ENCODE measurements at regions not wholly inside any gene's neighbourhood (a gene's known extent, or its start where the extent isn't known, plus 50 kb on each side); places are given as distances from the start of the nearest gene placed in this dataset.

GRCh38 chr4:60562334-60562733, 637.8 kb upstream of the ADGRL3 start:
- FAIRE-seq (no peak), ATAC-seq (peak; percentile 36; the same call in 1 of the 3 replicates), DNase-seq (ENCODE audit: low read depth, low spot score) (no peak)
- ChIA-PET SMC1A (ENCODE audit: uncharacterized antibody, unreplicated experiment) (no interaction called here), POLR2A (no interaction called here), RAD21 (ENCODE audit: unreplicated experiment) (no interaction called here), CTCF (no interaction called here)
- Histone ChIP-seq H3K27me3 (replicated peaks in 1 of 2; ENCODE audit: control insufficient read depth in 2 of 2, insufficient read depth in 2 of 2, low read length in 1 of 2) (no peaks in the 10 kb centered on the region), H3K4me2 (ENCODE audit: control insufficient read depth, insufficient read depth) (no peak overlapping the region), H3K27ac (ENCODE audit: control insufficient read depth, insufficient read depth) (no peak overlapping the region), H3K9me3 (replicated peaks; ENCODE audit: control insufficient read depth, insufficient read depth, low read length) (no peaks in the 10 kb centered on the region), H3K4me3 (no peak overlapping the region), H3K4me1 (ENCODE audit: control insufficient read depth, insufficient read depth, low read length) (no peaks in the 10 kb centered on the region), H3K36me3 (ENCODE audit: control insufficient read depth in 2 of 2, insufficient read depth in 2 of 2, low read length in 1 of 2) (no peaks in the 10 kb centered on the region), H2AFZ (ENCODE audit: control insufficient read depth, low read depth, low read length) (no peak overlapping the region), H3K9ac (ENCODE audit: control insufficient read depth, insufficient read depth, low read length) (no peak overlapping the region), H4K20me1 (ENCODE audit: control insufficient read depth, insufficient read depth) (no peaks in the 10 kb centered on the region), H3K79me2 (ENCODE audit: control insufficient read depth, insufficient read depth, low read length) (no peaks in the 10 kb centered on the region)
- BruUV-seq (replicated peaks) = no TSS peak
- intact Hi-C loops (cut with micrococcal nuclease; ENCODE audit: unreplicated experiment) = no loop called here
- in situ Hi-C loops (cut with MboI) = no loop called here
- 0% methylated on average over 2 of the region's 2 CpGs for WGBS (ENCODE audit: insufficient coverage, insufficient replicate concordance, low lambda C conversion rate, missing lambda C conversion rate)
- TF ChIP-seq SPI1 (IDR thresholded peaks at IDR 0.05; ENCODE audit: borderline replicate concordance, insufficient read depth, low read depth, low read length) = peak; percentile 64; the same call in 1 of the 2 replicates
- no peak for TF ChIP-seq GABPA (IDR thresholded peaks at IDR 0.05; ENCODE audit: low read depth)

- H3K4me2 ChIP-seq (ENCODE audit: control insufficient read depth, insufficient read depth) = no peak overlapping the region
- ChIA-PET RAD21 (ENCODE audit: unreplicated experiment) (no interaction called here), SMC1A (ENCODE audit: uncharacterized antibody, unreplicated experiment) (no interaction called here), POLR2A (no interaction called here), CTCF (no interaction called here)
- no peaks in the 10 kb centered on the region for H3K9me3 ChIP-seq (replicated peaks; ENCODE audit: control insufficient read depth, insufficient read depth, low read length)
- no peaks in the 10 kb centered on the region for H3K36me3 ChIP-seq (ENCODE audit: control insufficient read depth in 2 of 2, insufficient read depth in 2 of 2, low read length in 1 of 2)
- in situ Hi-C loops (cut with MboI) = no loop called here
- ATAC-seq (no peak), FAIRE-seq (no peak), DNase-seq (ENCODE audit: low read depth, low spot score) (no peak)
- WGBS (ENCODE audit: insufficient coverage, insufficient replicate concordance, low lambda C conversion rate, missing lambda C conversion rate) = 29% methylated on average over 7 of the region's 7 CpGs
- H3K27ac ChIP-seq (ENCODE audit: control insufficient read depth, insufficient read depth) = no peak overlapping the region
- H3K9ac ChIP-seq (ENCODE audit: control insufficient read depth, insufficient read depth, low read length) = no peak overlapping the region
- no peak overlapping the region for H3K4me3 ChIP-seq
- intact Hi-C loops (cut with micrococcal nuclease; ENCODE audit: unreplicated experiment) = no loop called here
- no peaks in the 10 kb centered on the region for H3K79me2 ChIP-seq (ENCODE audit: control insufficient read depth, insufficient read depth, low read length)
- BruUV-seq (replicated peaks) = no TSS peak
- H3K27me3 ChIP-seq (replicated peaks in 1 of 2; ENCODE audit: control insufficient read depth in 2 of 2, insufficient read depth in 2 of 2, low read length in 1 of 2) = no peaks in the 10 kb centered on the region
- H3K4me1 ChIP-seq (ENCODE audit: control insufficient read depth, insufficient read depth, low read length) = no peaks in the 10 kb centered on the region
- H2AFZ ChIP-seq (ENCODE audit: control insufficient read depth, low read depth, low read length) = no peak overlapping the region
- H4K20me1 ChIP-seq (ENCODE audit: control insufficient read depth, insufficient read depth) = no peaks in the 10 kb centered on the region
- TF ChIP-seq SRF (IDR thresholded peaks at IDR 0.05; ENCODE audit: low read depth in 2 of 2, low read length in 2 of 2) (no peak), JUNB (IDR thresholded peaks at IDR 0.05) (no peak), MEF2B (IDR thresholded peaks at IDR 0.05; ENCODE audit: partially characterized antibody, poor library complexity, severe bottlenecking) (no peak), CUX1 (IDR thresholded peaks at IDR 0.05; ENCODE audit: insufficient replicate concordance, low read depth, low read length) (no peak), SP1 (IDR thresholded peaks at IDR 0.05; ENCODE audit: low read depth, low read length) (no peak), NBN (IDR thresholded peaks at IDR 0.05) (no peak), RBBP5 (conservative IDR thresholded peaks at IDR 0.05) (no peak), POLR2A (IDR thresholded peaks at IDR 0.05; ENCODE audit: low read depth, low read length) (no peak)
- TF ChIP-seq, protein P1, sequence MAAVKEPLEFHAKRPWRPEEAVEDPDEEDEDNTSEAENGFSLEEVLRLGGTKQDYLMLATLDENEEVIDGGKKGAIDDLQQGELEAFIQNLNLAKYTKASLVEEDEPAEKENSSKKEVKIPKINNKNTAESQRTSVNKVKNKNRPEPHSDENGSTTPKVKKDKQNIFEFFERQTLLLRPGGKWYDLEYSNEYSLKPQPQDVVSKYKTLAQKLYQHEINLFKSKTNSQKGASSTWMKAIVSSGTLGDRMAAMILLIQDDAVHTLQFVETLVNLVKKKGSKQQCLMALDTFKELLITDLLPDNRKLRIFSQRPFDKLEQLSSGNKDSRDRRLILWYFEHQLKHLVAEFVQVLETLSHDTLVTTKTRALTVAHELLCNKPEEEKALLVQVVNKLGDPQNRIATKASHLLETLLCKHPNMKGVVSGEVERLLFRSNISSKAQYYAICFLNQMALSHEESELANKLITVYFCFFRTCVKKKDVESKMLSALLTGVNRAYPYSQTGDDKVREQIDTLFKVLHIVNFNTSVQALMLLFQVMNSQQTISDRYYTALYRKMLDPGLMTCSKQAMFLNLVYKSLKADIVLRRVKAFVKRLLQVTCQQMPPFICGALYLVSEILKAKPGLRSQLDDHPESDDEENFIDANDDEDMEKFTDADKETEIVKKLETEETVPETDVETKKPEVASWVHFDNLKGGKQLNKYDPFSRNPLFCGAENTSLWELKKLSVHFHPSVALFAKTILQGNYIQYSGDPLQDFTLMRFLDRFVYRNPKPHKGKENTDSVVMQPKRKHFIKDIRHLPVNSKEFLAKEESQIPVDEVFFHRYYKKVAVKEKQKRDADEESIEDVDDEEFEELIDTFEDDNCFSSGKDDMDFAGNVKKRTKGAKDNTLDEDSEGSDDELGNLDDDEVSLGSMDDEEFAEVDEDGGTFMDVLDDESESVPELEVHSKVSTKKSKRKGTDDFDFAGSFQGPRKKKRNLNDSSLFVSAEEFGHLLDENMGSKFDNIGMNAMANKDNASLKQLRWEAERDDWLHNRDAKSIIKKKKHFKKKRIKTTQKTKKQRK (IDR thresholded peaks at IDR 0.05; ENCODE audit: low read depth, low read length) = no peak
Observed at GRCh38 chr4:60565558-60565957, 634.6 kb upstream of the ADGRL3 start.

Data from GM12878 (cell line).